Activated CD4-positive, alpha-beta T cell treated with anti-CD3 and anti-CD28 coated beads, Interleukin-2, amount 10 ng/mL, durations not matched to agents 24 days and 14 days (primary cell): ENCODE measurements at regions not wholly inside any gene's neighbourhood (a gene's known extent, or its start where the extent isn't known, plus 50 kb on each side); places are given as distances from the start of the nearest gene placed in this dataset.

Source experiments
- DNase-seq: peaks from one replicate; pipeline ENCODE4 v3.0.0; 2022
- H3K27ac Mint-ChIP-seq: one replicate; pipeline ENCODE4 v1.8.0; 2022; ENCODE audit warnings: mild to moderate bottlenecking, mixed read lengths
- H3K27me3 Mint-ChIP-seq: one replicate; pipeline ENCODE4 v1.8.0; 2022; ENCODE audit warnings: mixed read lengths
- H3K36me3 Mint-ChIP-seq: one replicate; pipeline ENCODE4 v1.8.0; 2022; ENCODE audit warnings: low read depth, mild to moderate bottlenecking, mixed read lengths
- H3K4me1 Mint-ChIP-seq: one replicate; pipeline ENCODE4 v1.8.0; 2021; ENCODE audit warnings: mixed read lengths
- H3K4me3 Mint-ChIP-seq: one replicate; pipeline ENCODE4 v1.8.0; 2022; ENCODE audit warnings: mild to moderate bottlenecking, moderate library complexity, mixed read lengths
- H3K9me3 Mint-ChIP-seq: one replicate; pipeline ENCODE4 v1.8.0; 2021; ENCODE audit warnings: mixed read lengths
- intact Hi-C: fragments of 100-400 bp; cut with micrococcal nuclease; formaldehyde crosslinking; loops from one replicate; pipeline ENCODE4 v1.15.1; 2023

DNA sequence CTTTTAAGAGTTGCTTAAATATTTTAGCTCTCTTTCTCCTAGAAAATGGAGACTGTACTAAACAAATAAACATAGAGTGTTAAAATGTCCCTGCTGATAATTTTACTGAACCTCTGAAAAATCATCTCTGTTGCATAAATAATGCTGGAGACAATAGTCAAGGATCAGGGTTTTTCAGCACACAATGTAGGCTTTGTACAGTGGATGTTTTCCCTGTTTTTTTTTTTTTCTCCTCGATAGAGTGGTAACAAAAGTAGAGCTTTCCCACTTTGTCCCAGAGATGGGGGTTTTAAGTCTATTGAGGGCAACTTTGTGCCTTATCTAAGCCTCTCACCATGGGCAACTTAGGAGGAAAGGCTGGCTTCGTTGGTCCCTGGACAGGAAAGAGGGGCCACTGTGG is 222.6 kb upstream of the HDDC2 start:
- no peaks in the 10 kb centered on the region for H3K4me1 Mint-ChIP-seq
- H3K27ac Mint-ChIP-seq: no peak overlapping the region
- H3K4me3 Mint-ChIP-seq: no peak overlapping the region
- DNase-seq: no peak
- intact Hi-C loops: no loop called here
- H3K36me3 Mint-ChIP-seq: no peaks in the 10 kb centered on the region
- H3K27me3 Mint-ChIP-seq: peaks cover 17% of the 10 kb centered on the region
- H3K9me3 Mint-ChIP-seq: no peaks in the 10 kb centered on the region

DNA sequence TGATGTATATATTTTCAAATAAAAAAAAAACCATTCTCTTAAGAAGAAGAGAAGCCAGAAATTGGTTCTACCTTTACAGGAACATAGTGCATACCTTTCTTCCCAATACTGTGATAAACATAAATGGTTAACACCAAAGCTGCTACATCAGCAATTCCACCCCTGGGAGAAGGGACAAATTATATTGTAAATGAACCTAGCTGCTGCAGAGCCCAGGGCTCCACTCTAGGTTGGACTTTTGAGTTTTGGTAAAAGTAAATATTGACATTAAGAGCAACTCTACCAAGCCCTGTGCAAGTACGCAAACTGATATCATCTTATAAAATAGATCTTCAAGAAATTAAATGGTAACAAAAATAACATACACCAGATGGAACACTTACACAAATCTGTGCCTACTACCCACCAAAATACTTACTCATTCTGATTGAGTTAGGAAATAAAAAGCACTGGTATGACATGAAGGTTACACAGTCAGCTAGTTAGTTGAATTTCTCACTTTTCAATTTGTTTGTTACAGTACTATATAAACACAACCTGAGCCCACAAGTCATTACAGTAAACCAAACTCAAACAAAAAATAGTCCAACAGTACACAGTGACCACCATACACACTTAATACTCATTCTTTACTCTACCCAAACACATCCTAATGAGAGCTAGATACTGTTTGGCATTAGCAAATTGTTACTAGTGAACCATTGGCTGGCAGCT is 223.3 kb upstream of the HEY2 start:
- H3K27ac Mint-ChIP-seq: no peak overlapping the region
- intact Hi-C loops: no loop called here

GRCh38 chr6:125528621-125529041 is 220.8 kb upstream of the HEY2 start:
- H3K9me3 Mint-ChIP-seq: no peaks in the 10 kb centered on the region
- H3K4me1 Mint-ChIP-seq: peaks cover 5% of the 10 kb centered on the region
- H3K4me3 Mint-ChIP-seq: no peak overlapping the region
- intact Hi-C loops: no loop called here
- no peaks in the 10 kb centered on the region for H3K36me3 Mint-ChIP-seq
- H3K27me3 Mint-ChIP-seq: peaks cover 32% of the 10 kb centered on the region
- DNase-seq: no peak
- H3K27ac Mint-ChIP-seq: no peak overlapping the region

More for the DNA sequence above, 223.3 kb upstream of the HEY2 start:
- Mint-ChIP-seq H3K9me3 (no peaks in the 10 kb centered on the region), H3K36me3 (no peaks in the 10 kb centered on the region), H3K4me1 (no peaks in the 10 kb centered on the region), H3K27me3 (peaks cover 23% of the 10 kb centered on the region), H3K4me3 (no peak overlapping the region)
- DNase-seq: no peak

DNA sequence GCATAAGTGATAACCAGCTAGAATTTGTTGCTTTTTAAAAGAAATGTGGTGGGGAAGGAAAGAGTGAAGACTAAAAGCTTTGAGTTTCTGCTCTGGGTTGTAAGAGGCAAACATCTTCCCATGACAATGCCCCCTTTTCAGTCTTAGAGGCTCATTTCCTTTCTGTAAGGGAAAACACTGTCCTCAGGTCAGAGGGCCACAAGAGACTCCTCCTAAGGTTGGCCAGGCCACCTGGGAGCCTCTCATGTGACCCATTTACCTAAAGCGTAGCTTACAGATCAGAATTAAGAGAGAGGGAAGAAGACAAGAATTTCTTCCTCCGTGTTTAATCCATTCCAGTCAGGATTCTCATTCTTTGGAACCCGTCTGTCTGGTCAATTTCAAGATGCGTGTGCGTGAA is 220.4 kb upstream of the HEY2 start:
- Mint-ChIP-seq H3K4me1 (peaks cover 5% of the 10 kb centered on the region), H3K36me3 (no peaks in the 10 kb centered on the region), H3K9me3 (no peaks in the 10 kb centered on the region), H3K4me3 (no peak overlapping the region), H3K27me3 (peaks cover 34% of the 10 kb centered on the region), H3K27ac (no peak overlapping the region)
- no peak for DNase-seq
- intact Hi-C loops: no loop called here

DNA sequence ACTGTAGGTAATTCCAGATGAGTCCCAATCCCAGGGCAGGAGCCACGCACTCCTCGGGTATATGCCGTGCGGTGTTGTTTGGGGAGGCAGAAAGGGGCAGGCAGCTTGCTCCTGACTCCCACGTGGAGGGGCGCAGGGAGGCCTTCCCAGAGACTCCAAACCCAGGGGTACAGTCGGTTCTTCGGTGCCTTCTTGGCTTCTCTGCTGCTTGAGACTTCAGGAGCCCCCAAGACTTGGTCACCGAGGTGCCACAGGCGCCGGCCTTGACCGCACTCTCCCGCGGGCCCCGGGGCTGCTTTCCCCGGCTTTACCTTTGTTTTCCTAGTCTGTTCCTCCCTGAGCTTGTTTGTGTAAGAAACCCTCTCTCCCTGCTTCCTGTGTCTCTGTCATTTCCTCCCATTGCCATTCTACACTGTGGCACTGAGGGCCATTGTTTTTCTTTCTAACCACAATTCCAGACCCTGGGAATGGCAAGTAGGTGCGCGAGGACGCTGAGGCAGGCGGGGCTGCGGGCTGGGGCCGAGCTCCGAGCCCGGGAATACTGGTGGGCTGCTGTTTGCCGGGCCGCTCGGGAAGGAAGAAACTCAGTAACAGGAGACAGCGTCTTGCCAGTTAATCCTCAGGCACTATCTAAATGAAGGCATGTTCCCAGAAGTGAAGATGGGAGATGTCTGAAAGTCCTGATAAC is 215.6 kb upstream of the HEY2 start:
- H3K27me3 Mint-ChIP-seq: peaks cover 34% of the 10 kb centered on the region
- intact Hi-C loops: no loop called here
- peaks cover 5% of the 10 kb centered on the region for H3K4me1 Mint-ChIP-seq
- no peak for DNase-seq
- H3K9me3 Mint-ChIP-seq: no peaks in the 10 kb centered on the region
- no peak overlapping the region for H3K4me3 Mint-ChIP-seq
- no peaks in the 10 kb centered on the region for H3K36me3 Mint-ChIP-seq
- no peak overlapping the region for H3K27ac Mint-ChIP-seq

GRCh38 chr6:125534430-125535263 is 214.8 kb upstream of the HEY2 start:
- H3K27me3 Mint-ChIP-seq: peaks cover 32% of the 10 kb centered on the region
- H3K36me3 Mint-ChIP-seq: no peaks in the 10 kb centered on the region
- H3K9me3 Mint-ChIP-seq: no peaks in the 10 kb centered on the region
- H3K4me1 Mint-ChIP-seq: peaks cover 5% of the 10 kb centered on the region
- no peak overlapping the region for H3K27ac Mint-ChIP-seq
- intact Hi-C loops: no loop called here
- DNase-seq: no peak
- no peak overlapping the region for H3K4me3 Mint-ChIP-seq

- Mint-ChIP-seq H3K36me3 (no peaks in the 10 kb centered on the region), H3K27ac (no peak overlapping the region), H3K4me3 (no peak overlapping the region), H3K4me1 (peaks cover 5% of the 10 kb centered on the region), H3K9me3 (no peaks in the 10 kb centered on the region), H3K27me3 (peaks cover 24% of the 10 kb centered on the region)
- no peak for DNase-seq
- intact Hi-C loops: no loop called here
Measured at GRCh38 chr6:125537090-125537489, 212.3 kb upstream of the HEY2 start.

GRCh38 chr6:125539892-125540291 is 209.5 kb upstream of the HEY2 start:
- no peak overlapping the region for H3K4me3 Mint-ChIP-seq
- H3K27me3 Mint-ChIP-seq: peaks cover 9% of the 10 kb centered on the region
- no peaks in the 10 kb centered on the region for H3K36me3 Mint-ChIP-seq
- DNase-seq: no peak
- no peak overlapping the region for H3K27ac Mint-ChIP-seq
- H3K4me1 Mint-ChIP-seq: no peaks in the 10 kb centered on the region
- intact Hi-C loops: no loop called here
- no peaks in the 10 kb centered on the region for H3K9me3 Mint-ChIP-seq

DNA sequence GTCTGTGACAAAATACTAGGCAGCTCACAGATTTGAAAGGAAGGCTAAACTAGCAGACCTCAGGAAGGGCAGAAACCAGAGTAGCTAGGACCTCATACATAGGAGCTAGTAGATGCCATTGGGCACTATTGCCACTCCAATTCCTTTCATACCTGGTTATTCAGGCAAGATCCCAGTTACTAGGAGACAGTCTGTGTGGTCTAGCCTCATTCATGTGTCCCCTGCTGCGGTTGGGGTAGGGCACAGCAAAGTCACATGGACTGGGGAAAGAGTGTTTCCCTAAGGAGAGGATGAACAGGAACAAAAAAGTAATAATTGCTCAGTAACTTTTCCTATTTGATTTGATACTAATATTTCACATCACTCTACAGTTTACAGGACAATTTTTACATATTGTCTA is 204.6 kb upstream of the HEY2 start:
- no peak overlapping the region for H3K27ac Mint-ChIP-seq
- no peak for DNase-seq

GRCh38 chr6:125546841-125547251 is 202.6 kb upstream of the HEY2 start:
- Mint-ChIP-seq H3K27me3 (peaks cover 8% of the 10 kb centered on the region), H3K27ac (no peak overlapping the region), H3K4me3 (no peak overlapping the region), H3K9me3 (no peaks in the 10 kb centered on the region), H3K4me1 (no peaks in the 10 kb centered on the region), H3K36me3 (no peaks in the 10 kb centered on the region)
- DNase-seq: no peak
- intact Hi-C loops: no loop called here

More for the DNA sequence above, 204.6 kb upstream of the HEY2 start:
- intact Hi-C loops: no loop called here
- Mint-ChIP-seq H3K4me3 (no peak overlapping the region), H3K36me3 (no peaks in the 10 kb centered on the region), H3K9me3 (no peaks in the 10 kb centered on the region), H3K4me1 (no peaks in the 10 kb centered on the region), H3K27me3 (peaks cover 8% of the 10 kb centered on the region)

DNA sequence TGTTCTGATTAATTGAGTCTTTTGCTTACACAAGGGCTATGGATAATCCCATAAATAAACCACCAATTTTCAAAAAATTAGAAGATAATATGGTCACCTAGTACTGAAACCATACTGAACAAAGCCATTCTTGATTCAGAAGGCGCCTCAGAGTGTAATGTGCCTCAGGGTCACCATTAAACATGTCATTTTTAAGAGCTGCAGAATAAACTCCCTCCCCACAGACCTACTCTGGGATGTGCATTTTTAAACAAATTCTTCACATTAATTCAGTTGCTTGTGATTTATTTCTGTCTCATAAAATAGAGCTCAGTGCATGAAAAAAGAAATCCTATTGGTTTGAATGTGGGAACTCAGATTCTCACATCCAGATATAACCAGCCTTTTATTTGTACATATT is 202.1 kb upstream of the HEY2 start:
- H3K27me3 Mint-ChIP-seq: peaks cover 8% of the 10 kb centered on the region
- no peaks in the 10 kb centered on the region for H3K36me3 Mint-ChIP-seq
- H3K9me3 Mint-ChIP-seq: no peaks in the 10 kb centered on the region
- H3K4me1 Mint-ChIP-seq: no peaks in the 10 kb centered on the region
- no peak overlapping the region for H3K27ac Mint-ChIP-seq
- no peak for DNase-seq
- no peak overlapping the region for H3K4me3 Mint-ChIP-seq
- intact Hi-C loops: no loop called here

GRCh38 chr6:125549202-125549884 is 200.1 kb upstream of the HEY2 start:
- Mint-ChIP-seq H3K27me3 (peaks cover 7% of the 10 kb centered on the region), H3K9me3 (no peaks in the 10 kb centered on the region), H3K4me3 (no peak overlapping the region), H3K4me1 (no peaks in the 10 kb centered on the region), H3K36me3 (no peaks in the 10 kb centered on the region), H3K27ac (no peak overlapping the region)
- DNase-seq: no peak
- intact Hi-C loops: no loop called here

GRCh38 chr6:125550892-125551291 is 198.5 kb upstream of the HEY2 start:
- no peak overlapping the region for H3K4me3 Mint-ChIP-seq
- H3K36me3 Mint-ChIP-seq: no peaks in the 10 kb centered on the region
- no peaks in the 10 kb centered on the region for H3K9me3 Mint-ChIP-seq
- peaks cover 10% of the 10 kb centered on the region for H3K27me3 Mint-ChIP-seq
- DNase-seq: no peak
- H3K27ac Mint-ChIP-seq: no peak overlapping the region
- intact Hi-C loops: no loop called here
- no peaks in the 10 kb centered on the region for H3K4me1 Mint-ChIP-seq

DNA sequence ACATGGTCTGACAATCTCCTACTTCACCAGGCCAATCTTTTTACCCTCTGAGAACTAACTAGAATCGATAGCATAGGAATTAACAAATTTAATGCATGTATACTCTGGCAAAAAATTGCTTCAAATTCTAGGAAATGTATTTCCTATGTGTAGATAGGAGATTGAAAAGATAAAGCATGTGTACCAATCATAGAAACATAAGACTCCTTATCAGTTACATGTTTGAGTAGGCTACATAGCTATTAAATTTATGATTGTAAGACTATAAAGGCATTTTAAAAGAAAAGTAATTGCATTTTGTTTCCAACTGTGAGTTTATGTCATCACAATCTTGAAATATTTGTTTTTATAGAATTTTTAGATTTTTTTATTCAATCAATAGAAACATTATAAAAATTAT is 196.6 kb upstream of the HEY2 start:
- H3K27ac Mint-ChIP-seq: no peak overlapping the region
- H3K4me1 Mint-ChIP-seq: no peaks in the 10 kb centered on the region
- H3K36me3 Mint-ChIP-seq: no peaks in the 10 kb centered on the region
- H3K27me3 Mint-ChIP-seq: peaks cover 7% of the 10 kb centered on the region
- no peak for DNase-seq
- H3K9me3 Mint-ChIP-seq: no peaks in the 10 kb centered on the region
- intact Hi-C loops: no loop called here
- no peak overlapping the region for H3K4me3 Mint-ChIP-seq
